GM12878 (cell line): ENCODE measurements at regions not wholly inside any gene's neighbourhood (a gene's known extent, or its start where the extent isn't known, plus 50 kb on each side); places are given as distances from the start of the nearest gene placed in this dataset.

Experiments
- ATAC-seq: fragments of 200-7000 bp; cut with Tn5 transposase; 3 replicates; pipeline ENCODE4 v1.9.1; 2020; ENCODE audit warnings: mild to moderate bottlenecking, moderate library complexity
- BruUV-seq: library from RNA; stranded (reverse); fragments of 400-500 nt; replicated peaks from 2 replicates; lab custom pipeline; 2021; lab: Mats Ljungman, UMichigan
- CTCF ChIA-PET: fragments of 300-600 bp; sonication (Branson Sonifier 250); formaldehyde crosslinking; extraction: SDS; loops from one replicate; lab custom pipeline; 2021; ENCODE audit warnings: inconsistent platforms; lab: Yijun Ruan, JAX
- POLR2A ChIA-PET: fragments of 350-600 bp; formaldehyde crosslinking; extraction: SDS; loops from one replicate; lab custom pipeline; 2021; ENCODE audit warnings: inconsistent platforms; lab: Charles Lee
- RAD21 ChIA-PET: fragments of 300-600 bp; sonication (Branson Sonifier 250); formaldehyde crosslinking; loops from one replicate; lab custom pipeline; 2023; ENCODE audit warnings: antibody characterized with exemption; ENCODE audit not compliant: unreplicated experiment; lab: Charles Lee
- SMC1A ChIA-PET: fragments of 300-600 bp; sonication (Branson Sonifier 250); formaldehyde crosslinking; loops from one replicate; lab custom pipeline; 2023; ENCODE audit not compliant: unreplicated experiment, uncharacterized antibody; lab: Charles Lee
- DNase-seq: peaks from one replicate; pipeline ENCODE4 v3.0.0-alpha.2; 2011; ENCODE audit warnings: low read depth, low spot score
- FAIRE-seq: peaks from 3 replicates; lab custom pipeline; 2011; peaks lifted over from hg19 to GRCh38; lab: Jason Lieb, UNC
- H2AFZ ChIP-seq: 2 replicates; pipeline ENCODE4 v1.6.0; 2011; ENCODE audit warnings: low read depth, low read length, control low read depth; ENCODE audit not compliant: control insufficient read depth
- H3K27ac ChIP-seq: 2 replicates; pipeline ENCODE4 v1.5.1; 2011; ENCODE audit warnings: control low read depth; ENCODE audit not compliant: control insufficient read depth, insufficient read depth
- H3K27me3 ChIP-seq, 2 experiments: replicated peaks in 1 of 2; 2 replicates each; pipeline versions ENCODE4 v1.6.0 to v1.6.1; 2011; ENCODE audit warnings: low read length in 1 of 2; ENCODE audit not compliant: control insufficient read depth in 2 of 2, insufficient read depth in 2 of 2
- H3K36me3 ChIP-seq, 2 experiments: 2 replicates each; pipeline ENCODE4 v1.5.1; 2011; ENCODE audit warnings: low read length in 1 of 2; ENCODE audit not compliant: control insufficient read depth in 2 of 2, insufficient read depth in 2 of 2
- H3K4me1 ChIP-seq: 2 replicates; pipeline ENCODE4 v1.6.1; 2011; ENCODE audit warnings: mild to moderate bottlenecking, low read length, moderate library complexity, mixed read lengths; ENCODE audit not compliant: control insufficient read depth, insufficient read depth
- H3K4me2 ChIP-seq: 2 replicates; pipeline ENCODE4 v1.6.0; 2011; ENCODE audit warnings: control low read depth; ENCODE audit not compliant: control insufficient read depth, insufficient read depth
- H3K4me3 ChIP-seq: fragments of 200-600 bp; sonication (generic); 2 replicates; pipeline ENCODE4 v1.5.1; 2016
- H3K79me2 ChIP-seq: 2 replicates; pipeline ENCODE4 v1.6.0; 2011; ENCODE audit warnings: low read length; ENCODE audit not compliant: control insufficient read depth, insufficient read depth
- H3K9ac ChIP-seq: 2 replicates; pipeline ENCODE4 v1.8.0; 2011; ENCODE audit warnings: low read length, control low read depth, mixed read lengths; ENCODE audit not compliant: control insufficient read depth, insufficient read depth
- H3K9me3 ChIP-seq: replicated peaks from 3 replicates; pipeline ENCODE4 v1.5.1; 2011; ENCODE audit warnings: mild to moderate bottlenecking, low read length; ENCODE audit not compliant: control insufficient read depth, insufficient read depth
- H4K20me1 ChIP-seq: 2 replicates; pipeline ENCODE4 v1.6.0; 2011; ENCODE audit not compliant: control insufficient read depth, insufficient read depth
- EGR1 ChIP-seq, 2 experiments: IDR thresholded peaks; 1 replicate in 1 of 2; 2 replicates in 1 of 2; pipeline ENCODE4 v1.6.1; 2011 to 2012; ENCODE audit warnings: low read depth in 2 of 2, low read length in 2 of 2, borderline replicate concordance in 1 of 2, mild to moderate bottlenecking in 1 of 2, moderate library complexity in 1 of 2
- NR2C2 ChIP-seq: IDR thresholded peaks from 2 replicates; pipeline ENCODE4 v1.6.1; 2011; ENCODE audit warnings: borderline replicate concordance, low read depth; ENCODE audit not compliant: control insufficient read depth, insufficient read length
- RELA ChIP-seq: fragments of 450-650 bp; IDR thresholded peaks from 2 replicates; pipeline ENCODE4 v1.8.0; 2014; ENCODE audit warnings: borderline replicate concordance; ENCODE audit not compliant: partially characterized antibody
- RELB ChIP-seq: fragments of 450-650 bp; IDR thresholded peaks from 2 replicates; pipeline ENCODE4 v1.6.1; 2017; ENCODE audit warnings: low read depth, mild to moderate bottlenecking, moderate library complexity
- USF1 ChIP-seq: IDR thresholded peaks from 2 replicates; pipeline ENCODE4 v1.6.1; 2011; ENCODE audit warnings: borderline replicate concordance, low read depth, mild to moderate bottlenecking, moderate library complexity, mixed read lengths, low read length; ENCODE audit not compliant: insufficient read depth; ENCODE audit errors: extremely low read length
- WGBS: methylation state at CpG from one replicate; pipeline ENCODE4 v1.1.6; 2016; ENCODE audit warnings: low lambda C conversion rate; ENCODE audit not compliant: insufficient replicate concordance, insufficient coverage; ENCODE audit errors: missing lambda C conversion rate; 5-methylcytosine and 5-hydroxymethylcytosine counted together
- in situ Hi-C: fragments of 300-500 bp; cut with MboI; formaldehyde crosslinking; loops from 9 replicates; pipeline ENCODE4 v1.14.3; 2018; ENCODE audit warnings: mixed read lengths
- intact Hi-C: fragments of 100-400 bp; cut with micrococcal nuclease; formaldehyde crosslinking; loops from one replicate; pipeline ENCODE4 v1.14.2; 2022; ENCODE audit not compliant: unreplicated experiment

DNA sequence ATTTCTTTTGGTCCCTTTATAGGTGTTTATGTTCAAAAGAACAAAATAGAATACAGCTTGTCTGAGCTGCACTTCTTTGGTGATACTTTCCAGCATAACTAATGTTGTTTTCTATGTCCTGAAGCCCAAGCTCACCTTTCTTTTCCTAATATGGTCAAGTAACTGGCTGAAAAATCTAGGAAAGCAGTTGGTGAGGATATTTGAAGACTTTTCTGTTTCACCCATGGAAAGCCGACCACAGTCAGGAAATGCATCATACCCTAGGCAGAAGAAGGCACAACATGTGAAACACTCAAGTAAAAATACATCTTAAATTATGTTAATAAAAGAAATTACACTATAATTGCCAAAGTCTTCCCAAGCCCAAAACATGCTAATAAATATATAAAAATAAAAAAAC, 337.0 kb downstream of the PDGFC start (continued):
- TF ChIP-seq EGR1 (IDR thresholded peaks at IDR 0.05; ENCODE audit: borderline replicate concordance in 1 of 2, low read depth in 2 of 2, low read length in 2 of 2) (no peak), RELA (no peak)

- ATAC-seq = no peak
- H4K20me1 ChIP-seq = no peaks in the 10 kb centered on the region
- ChIA-PET CTCF (interaction anchor here (0.9 kb wide), 1 partner anchor 9 kb away, joined by 3 read pairs; no protein-coding TSS in a partner anchor), SMC1A (no interaction called here), POLR2A (no interaction called here), RAD21 (no interaction called here)
- no peaks in the 10 kb centered on the region for H3K79me2 ChIP-seq
- no peaks in the 10 kb centered on the region for H3K36me3 ChIP-seq
- H3K9ac ChIP-seq = no peak overlapping the region
- no peak overlapping the region for H2AFZ ChIP-seq
- intact Hi-C loops (no loop called here), in situ Hi-C loops (no loop called here)
- TF ChIP-seq RELB (no peak), NR2C2 (no peak), USF1 (no peak)
- H3K27me3 ChIP-seq = no peaks in the 10 kb centered on the region
- H3K27ac ChIP-seq = no peak overlapping the region
- WGBS = 7% methylated on average over 5 of the region's 5 CpGs
- no TSS peak for BruUV-seq
- no peak for DNase-seq
- H3K4me1 ChIP-seq = no peaks in the 10 kb centered on the region
- no peaks in the 10 kb centered on the region for H3K9me3 ChIP-seq
- H3K4me3 ChIP-seq = no peak overlapping the region
- no peak for FAIRE-seq
- H3K4me2 ChIP-seq = no peak overlapping the region
These were observed 337.8 kb downstream of the PDGFC start for GRCh38 chr4:156633847-156634246.
